ENCODE measurements at regions not wholly inside any gene's neighbourhood (a gene's known extent, or its start where the extent isn't known, plus 50 kb on each side); places are given as distances from the start of the nearest gene placed in this dataset.
A peak's percentile ranks its signal among the peaks of the same experiment; 100 is the strongest.

GRCh38 chr3:193822492-193823212 is 229.6 kb downstream of the OPA1 start:
- TF ChIP-seq GATA2 (IDR thresholded peaks at IDR 0.05; ENCODE audit: low read depth, low read length) (no peak), GATA3 (IDR thresholded peaks at IDR 0.05; ENCODE audit: low read depth, low read length) (no peak)

DNA sequence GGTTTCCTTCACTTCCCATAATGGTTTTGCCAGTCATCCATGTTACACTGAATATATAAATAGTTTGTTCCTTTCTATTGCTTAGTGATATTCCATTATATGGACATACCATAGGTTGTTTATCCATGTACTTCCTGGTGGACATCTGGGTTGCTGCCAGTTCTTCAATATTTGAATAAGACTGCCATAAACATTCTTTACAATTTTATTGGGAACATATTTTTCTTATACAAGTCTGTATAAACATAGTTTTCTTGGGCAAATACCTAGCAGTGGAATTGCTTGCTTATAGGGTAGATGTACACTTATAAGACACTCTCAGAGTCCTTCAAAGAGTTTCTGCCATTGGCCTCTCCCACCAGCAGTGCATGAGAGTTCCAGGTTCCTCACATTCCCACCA is 231.4 kb downstream of the OPA1 start:
- TF ChIP-seq GATA2 (IDR thresholded peaks at IDR 0.05; ENCODE audit: low read depth, low read length) (no peak), GATA3 (IDR thresholded peaks at IDR 0.05; ENCODE audit: low read depth, low read length) (no peak)

DNA sequence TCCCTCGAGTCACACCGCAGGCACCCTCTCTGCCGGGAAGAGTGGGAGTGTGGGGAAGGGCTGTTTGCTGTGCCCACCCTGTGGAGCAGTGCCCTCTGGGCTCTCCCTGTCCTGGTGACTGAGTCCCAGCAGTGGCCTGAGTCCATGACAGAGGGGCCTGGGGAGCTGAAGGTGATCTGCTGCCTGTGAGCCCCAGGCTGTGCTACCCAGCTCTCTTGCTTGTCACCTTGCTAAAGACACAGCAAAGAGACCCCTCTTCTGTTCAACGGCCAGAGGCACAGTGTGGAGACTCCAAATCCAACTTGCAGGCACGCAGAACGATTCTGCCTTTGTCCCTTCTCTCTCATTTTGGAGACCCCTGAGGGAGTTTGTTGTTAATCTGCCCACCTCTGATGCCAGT is 232.6 kb downstream of the OPA1 start:
- TF ChIP-seq GATA2 (IDR thresholded peaks at IDR 0.05; ENCODE audit: low read depth, low read length) (no peak), GATA3 (IDR thresholded peaks at IDR 0.05; ENCODE audit: low read depth, low read length) (no peak)

- TF ChIP-seq GATA3 (IDR thresholded peaks at IDR 0.05; ENCODE audit: low read depth, low read length) (no peak), GATA2 (IDR thresholded peaks at IDR 0.05; ENCODE audit: low read depth, low read length) (no peak)
Observed at GRCh38 chr3:193826159-193826795, 233.3 kb downstream of the OPA1 start.

GRCh38 chr3:193827040-193827669 is 234.1 kb downstream of the OPA1 start:
- no peak for TF ChIP-seq GATA3 (IDR thresholded peaks at IDR 0.05; ENCODE audit: low read depth, low read length)
- TF ChIP-seq GATA2 (IDR thresholded peaks at IDR 0.05; ENCODE audit: low read depth, low read length): peak; percentile 49

- TF ChIP-seq GATA3 (IDR thresholded peaks at IDR 0.05; ENCODE audit: low read depth, low read length) (no peak), GATA2 (IDR thresholded peaks at IDR 0.05; ENCODE audit: low read depth, low read length) (no peak)
Observed at GRCh38 chr3:193827871-193828270, 234.9 kb downstream of the OPA1 start.

- no peak for TF ChIP-seq GATA3 (IDR thresholded peaks at IDR 0.05; ENCODE audit: low read depth, low read length)
- TF ChIP-seq GATA2 (IDR thresholded peaks at IDR 0.05; ENCODE audit: low read depth, low read length): no peak
Observed at GRCh38 chr3:193828477-193828876, 235.5 kb downstream of the OPA1 start.

- no peak for TF ChIP-seq GATA2 (IDR thresholded peaks at IDR 0.05; ENCODE audit: low read depth, low read length)
- no peak for TF ChIP-seq GATA3 (IDR thresholded peaks at IDR 0.05; ENCODE audit: low read depth, low read length)
Observed at GRCh38 chr3:193829781-193830180, 236.8 kb downstream of the OPA1 start.

DNA sequence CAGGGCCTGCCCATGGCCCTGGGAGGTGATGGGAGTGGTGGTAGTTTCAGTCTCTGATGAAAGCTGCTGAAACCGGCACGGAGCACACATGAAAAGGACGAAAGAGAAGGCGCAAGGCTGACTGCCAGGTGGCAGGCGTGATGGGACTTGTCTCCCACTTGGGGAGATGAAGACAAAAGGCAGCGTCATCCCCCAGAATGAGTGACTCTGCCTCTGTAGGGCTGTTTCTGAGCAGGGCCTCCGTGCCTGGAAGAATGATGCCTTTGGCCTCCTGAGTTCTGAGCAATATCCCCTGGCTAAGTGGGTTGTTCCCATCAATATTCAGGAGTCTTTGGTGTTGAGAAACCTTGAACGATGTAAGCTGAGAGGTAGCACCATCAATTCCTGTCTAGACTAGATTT is 237.8 kb downstream of the OPA1 start:
- no peak for TF ChIP-seq GATA2 (IDR thresholded peaks at IDR 0.05; ENCODE audit: low read depth, low read length)
- no peak for TF ChIP-seq GATA3 (IDR thresholded peaks at IDR 0.05; ENCODE audit: low read depth, low read length)

DNA sequence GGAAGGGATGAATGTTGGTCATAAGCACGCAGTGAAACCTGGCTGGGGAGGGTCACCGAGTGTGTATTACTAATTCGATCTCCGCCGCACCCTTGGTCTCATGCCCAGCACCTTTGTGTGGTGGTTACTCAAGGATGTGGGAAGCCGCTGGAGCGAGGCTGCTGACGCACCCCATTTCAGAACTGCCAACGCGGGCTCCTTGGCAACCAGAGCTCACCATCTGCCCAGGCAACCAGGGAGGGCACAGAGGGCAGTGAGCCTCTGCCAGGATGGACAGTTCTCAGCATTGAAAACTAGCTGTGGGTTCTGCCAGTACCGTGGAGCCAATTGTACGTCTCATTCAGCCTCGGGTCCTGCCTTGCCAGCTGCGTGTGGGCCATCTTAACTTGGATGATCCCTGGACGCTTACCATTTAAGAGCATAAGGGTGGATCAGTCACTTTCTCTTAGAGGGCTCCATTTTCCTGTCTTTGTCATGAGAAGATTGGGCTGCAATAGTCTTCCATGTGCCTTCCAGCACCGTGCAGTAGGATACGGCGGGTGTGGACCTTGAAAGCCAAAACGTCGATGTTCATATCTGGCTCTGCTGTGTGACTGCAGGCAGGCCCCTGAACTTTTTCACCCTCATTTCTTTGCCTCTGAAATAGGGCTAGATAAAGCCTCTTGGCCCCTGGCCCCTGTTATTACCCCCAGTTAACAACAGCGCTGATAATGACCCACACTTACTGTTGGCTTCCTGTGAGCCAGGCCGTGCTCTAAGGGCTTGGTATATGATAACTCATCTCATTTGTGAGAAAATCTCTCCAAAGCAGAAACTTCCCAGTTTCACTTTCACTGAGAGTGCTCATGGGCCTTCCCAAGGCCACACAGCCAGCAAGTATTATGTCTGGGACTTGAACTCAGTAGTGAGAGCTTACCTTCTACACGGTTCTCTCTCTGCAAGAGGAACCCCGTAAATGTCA is 238.8 kb downstream of the OPA1 start:
- no peak for TF ChIP-seq GATA2 (IDR thresholded peaks at IDR 0.05; ENCODE audit: low read depth, low read length)
- TF ChIP-seq GATA3 (IDR thresholded peaks at IDR 0.05; ENCODE audit: low read depth, low read length): no peak

GRCh38 chr3:193832833-193833413 is 239.9 kb downstream of the OPA1 start:
- TF ChIP-seq GATA3 (IDR thresholded peaks at IDR 0.05; ENCODE audit: low read depth, low read length): no peak
- TF ChIP-seq GATA2 (IDR thresholded peaks at IDR 0.05; ENCODE audit: low read depth, low read length): no peak

- TF ChIP-seq GATA3 (IDR thresholded peaks at IDR 0.05; ENCODE audit: low read depth, low read length) (no peak), GATA2 (IDR thresholded peaks at IDR 0.05; ENCODE audit: low read depth, low read length) (no peak)
Observed at GRCh38 chr3:193833592-193833991, 240.6 kb downstream of the OPA1 start.

DNA sequence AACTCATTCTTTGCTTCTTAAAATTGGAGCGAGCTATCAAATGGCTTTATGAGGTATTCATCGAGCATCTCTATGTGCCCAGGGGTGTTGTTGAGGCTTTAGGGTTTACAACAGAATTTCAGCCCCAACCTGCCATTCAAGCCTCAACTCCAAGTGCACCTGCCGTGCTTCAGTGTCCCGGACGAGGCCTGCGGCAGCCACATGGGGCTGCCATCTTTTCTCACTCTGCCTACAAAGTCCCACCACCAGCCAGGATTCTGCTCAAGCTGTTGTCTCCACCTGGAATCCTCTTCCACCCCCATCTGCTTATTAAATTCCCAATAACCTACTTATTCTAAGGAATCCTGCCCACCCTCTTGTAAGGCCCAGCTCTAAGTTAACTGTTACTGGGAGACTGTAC is 242.4 kb downstream of the OPA1 start:
- TF ChIP-seq GATA3 (IDR thresholded peaks at IDR 0.05; ENCODE audit: low read depth, low read length) (no peak), GATA2 (IDR thresholded peaks at IDR 0.05; ENCODE audit: low read depth, low read length) (no peak)

Data from SH-SY5Y (cell line).